Mesothelial cell of epicardium (in vitro differentiated cells): ENCODE measurements at regions not wholly inside any gene's neighbourhood (a gene's known extent, or its start where the extent isn't known, plus 50 kb on each side); places are given as distances from the start of the nearest gene placed in this dataset.

ENCODE experiments used
- DNase-seq, 2 experiments: peaks; one replicate each; pipeline ENCODE4 v3.0.0; 2021; ENCODE audit warnings: low spot score in 2 of 2; ENCODE audit not compliant: unreplicated experiment in 2 of 2
- H3K27ac Mint-ChIP-seq: 2 replicates; pipeline ENCODE4 v1.8.0; 2021; ENCODE audit warnings: mixed read lengths
- H3K27me3 Mint-ChIP-seq: 2 replicates; pipeline ENCODE4 v1.8.0; 2021; ENCODE audit warnings: low read depth, mixed read lengths
- H3K36me3 Mint-ChIP-seq: 2 replicates; pipeline ENCODE4 v1.8.0; 2021; ENCODE audit warnings: mixed read lengths
- H3K4me1 Mint-ChIP-seq: 2 replicates; pipeline ENCODE4 v1.8.0; 2021; ENCODE audit warnings: mixed read lengths
- H3K4me3 Mint-ChIP-seq: 2 replicates; pipeline ENCODE4 v1.8.0; 2021; ENCODE audit warnings: mild to moderate bottlenecking, moderate library complexity, mixed read lengths
- H3K9me3 Mint-ChIP-seq: 2 replicates; pipeline ENCODE4 v1.8.0; 2021; ENCODE audit warnings: mixed read lengths
- CTCF ChIP-seq: fragments of 200-600 bp; sonication (generic); IDR thresholded peaks from one replicate; pipeline ENCODE4 v1.5.0; 2021; ENCODE audit warnings: antibody characterized with exemption; ENCODE audit not compliant: unreplicated experiment

- no peak for TF ChIP-seq CTCF
- no peak for DNase-seq
- Mint-ChIP-seq H3K36me3 (no peaks in the 10 kb centered on the region), H3K4me1 (no peaks in the 10 kb centered on the region), H3K27me3 (no peaks in the 10 kb centered on the region), H3K27ac (no peak overlapping the region), H3K4me3 (no peak overlapping the region), H3K9me3 (peaks cover 8% of the 10 kb centered on the region)
These were observed 1435.7 kb upstream of the ADGRB3 start for GRCh38 chr6:67199425-67199824.

DNA sequence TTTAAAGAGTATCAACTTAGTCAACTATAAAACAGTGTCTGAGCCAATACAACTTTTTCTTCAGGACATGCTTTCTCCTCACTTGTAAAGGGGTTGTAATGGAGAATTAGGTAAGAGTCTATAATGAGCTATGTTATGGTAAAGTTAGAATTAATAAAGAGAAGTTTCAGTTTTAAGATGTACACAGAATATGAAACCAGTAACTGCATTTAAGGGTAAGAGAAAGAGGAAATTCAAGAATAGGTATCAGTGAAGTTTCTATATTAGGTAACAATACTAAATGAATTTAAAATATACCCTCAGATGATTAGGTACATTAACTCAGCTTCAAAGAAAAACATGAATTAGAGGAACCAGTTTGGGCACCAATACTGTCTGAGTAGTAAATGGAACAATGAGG lies 1444.3 kb upstream of the ADGRB3 start:
- DNase-seq = no peak
- Mint-ChIP-seq H3K36me3 (no peaks in the 10 kb centered on the region), H3K4me3 (no peak overlapping the region), H3K9me3 (peaks cover 4% of the 10 kb centered on the region), H3K27me3 (no peaks in the 10 kb centered on the region), H3K4me1 (no peaks in the 10 kb centered on the region), H3K27ac (no peak overlapping the region)
- TF ChIP-seq CTCF = no peak

- no peak overlapping the region for H3K4me3 Mint-ChIP-seq
- no peaks in the 10 kb centered on the region for H3K27me3 Mint-ChIP-seq
- no peak overlapping the region for H3K27ac Mint-ChIP-seq
- no peak for DNase-seq
- no peaks in the 10 kb centered on the region for H3K36me3 Mint-ChIP-seq
- no peaks in the 10 kb centered on the region for H3K9me3 Mint-ChIP-seq
- no peak for TF ChIP-seq CTCF
- no peaks in the 10 kb centered on the region for H3K4me1 Mint-ChIP-seq
These were observed 1450.7 kb upstream of the ADGRB3 start for GRCh38 chr6:67184405-67184804.

DNA sequence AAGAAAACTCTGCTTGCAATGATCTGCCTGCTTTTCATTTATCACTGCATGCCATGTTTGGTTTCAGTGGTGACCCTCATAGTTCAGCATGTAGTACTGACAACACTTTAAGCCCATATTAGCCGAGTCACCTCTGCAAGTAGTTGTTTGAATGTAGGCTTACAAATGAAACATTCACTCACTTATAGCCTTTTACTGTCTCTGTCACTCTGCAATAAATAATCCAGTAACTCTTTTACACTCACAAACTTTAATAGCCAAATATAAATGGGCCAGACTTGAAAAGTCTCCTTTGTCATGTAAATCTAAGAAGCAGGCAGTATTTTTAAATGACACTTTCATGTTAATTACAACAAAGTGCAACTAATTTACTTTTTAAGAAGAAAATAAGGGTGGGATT lies 1460.0 kb upstream of the ADGRB3 start:
- TF ChIP-seq CTCF = no peak
- DNase-seq = no peak
- H3K27me3 Mint-ChIP-seq = no peaks in the 10 kb centered on the region
- no peak overlapping the region for H3K27ac Mint-ChIP-seq
- no peaks in the 10 kb centered on the region for H3K4me1 Mint-ChIP-seq
- no peak overlapping the region for H3K4me3 Mint-ChIP-seq
- no peaks in the 10 kb centered on the region for H3K36me3 Mint-ChIP-seq
- no peaks in the 10 kb centered on the region for H3K9me3 Mint-ChIP-seq

- TF ChIP-seq CTCF = no peak
- Mint-ChIP-seq H3K4me3 (no peak overlapping the region), H3K4me1 (no peaks in the 10 kb centered on the region), H3K27ac (no peak overlapping the region), H3K36me3 (no peaks in the 10 kb centered on the region), H3K27me3 (no peaks in the 10 kb centered on the region), H3K9me3 (peaks cover 18% of the 10 kb centered on the region)
- no peak for DNase-seq
These were observed 1458.6 kb upstream of the EYS start for GRCh38 chr6:67165606-67166005.

DNA sequence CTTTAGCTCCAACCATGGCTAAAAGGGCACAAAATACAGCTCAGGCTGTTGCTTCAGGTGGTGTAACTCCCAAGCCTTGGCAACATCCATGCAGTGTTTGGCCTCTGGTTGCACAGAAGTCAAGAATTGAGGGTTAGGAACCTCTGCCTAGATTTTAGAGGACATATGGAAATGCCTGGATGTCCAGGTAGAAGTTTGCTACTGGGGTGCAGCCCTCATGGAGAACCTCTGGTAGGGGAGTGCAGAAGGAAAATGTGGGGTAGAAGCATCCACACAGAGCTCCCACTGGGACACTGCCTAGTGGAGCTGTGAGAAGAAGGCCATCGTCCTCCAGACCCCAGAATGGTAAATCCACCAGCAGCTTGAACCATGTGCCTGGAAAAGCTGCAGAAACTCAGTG lies 1453.8 kb upstream of the EYS start:
- Mint-ChIP-seq H3K4me3 (no peak overlapping the region), H3K4me1 (no peaks in the 10 kb centered on the region), H3K9me3 (peaks cover 37% of the 10 kb centered on the region), H3K27ac (no peak overlapping the region), H3K27me3 (no peaks in the 10 kb centered on the region), H3K36me3 (no peaks in the 10 kb centered on the region)
- DNase-seq = no peak
- TF ChIP-seq CTCF = no peak
